ENCODE measurements at regions not wholly inside any gene's neighbourhood (a gene's known extent, or its start where the extent isn't known, plus 50 kb on each side); places are given as distances from the start of the nearest gene placed in this dataset.
A peak's percentile ranks its signal among the peaks of the same experiment; 100 is the strongest.

- DNase-seq: no peak
Measured at GRCh38 chrX:45765767-45766166, 565.1 kb upstream of the DIPK2B start.

GRCh38 chrX:45765281-45765680 lies 564.6 kb upstream of the DIPK2B start:
- DNase-seq: no peak

GRCh38 chrX:45762699-45763647 lies 562.3 kb upstream of the DIPK2B start:
- no peak for DNase-seq

- no peak for DNase-seq
Measured at GRCh38 chrX:45761920-45762319, 561.2 kb upstream of the DIPK2B start.

GRCh38 chrX:45760187-45760742 lies 559.6 kb upstream of the DIPK2B start:
- DNase-seq: no peak

- peak; percentile 69 for DNase-seq
Measured at GRCh38 chrX:45758738-45759397, 558.2 kb upstream of the DIPK2B start.

GRCh38 chrX:45758319-45758718 lies 557.6 kb upstream of the DIPK2B start:
- DNase-seq: peak; percentile 75

GRCh38 chrX:45757272-45757671 lies 556.6 kb upstream of the DIPK2B start:
- no peak for DNase-seq

GRCh38 chrX:45756557-45756956 lies 555.9 kb upstream of the DIPK2B start:
- no peak for DNase-seq

GRCh38 chrX:45755703-45756102 lies 555.0 kb upstream of the DIPK2B start:
- no peak for DNase-seq

GRCh38 chrX:45751156-45751555 lies 550.5 kb upstream of the DIPK2B start:
- no peak for DNase-seq

- no peak for DNase-seq
Measured at GRCh38 chrX:45750639-45751038, 550.0 kb upstream of the DIPK2B start.

- DNase-seq: no peak
Measured at GRCh38 chrX:45749375-45749774, 548.7 kb upstream of the DIPK2B start.

- DNase-seq: no peak
Measured at GRCh38 chrX:45748369-45748774, 547.7 kb upstream of the DIPK2B start.

- DNase-seq: no peak
Measured at GRCh38 chrX:45747905-45748304, 547.2 kb upstream of the DIPK2B start.

GRCh38 chrX:45745479-45745878 lies 544.8 kb upstream of the DIPK2B start:
- DNase-seq: no peak

- DNase-seq: no peak
Measured at GRCh38 chrX:45743906-45744625, 543.4 kb upstream of the DIPK2B start.

- no peak for DNase-seq
Measured at GRCh38 chrX:45743081-45743533, 542.4 kb upstream of the DIPK2B start.

GRCh38 chrX:45740291-45740690 lies 539.6 kb upstream of the DIPK2B start:
- no peak for DNase-seq

GRCh38 chrX:45735571-45735970 lies 534.9 kb upstream of the DIPK2B start:
- no peak for DNase-seq

- DNase-seq: no peak
Measured at GRCh38 chrX:45731448-45731847, 530.8 kb upstream of the DIPK2B start.

GRCh38 chrX:45727761-45728160 lies 527.1 kb upstream of the DIPK2B start:
- no peak for DNase-seq

- DNase-seq: no peak
Measured at GRCh38 chrX:45722471-45722870, 521.8 kb upstream of the DIPK2B start.

Measured in activated CD8-positive, alpha-beta memory T cell treated with anti-CD3 and anti-CD28 coated beads for 24 hours (primary cell).